Parathyroid adenoma (tissue), 2 donors: ENCODE measurements at regions not wholly inside any gene's neighbourhood (a gene's known extent, or its start where the extent isn't known, plus 50 kb on each side); places are given as distances from the start of the nearest gene placed in this dataset.

Experiments used
- H2AFZ ChIP-seq: fragments of 300-600 bp; sonication (generic); one replicate; pipeline ENCODE4 v1.7.0; 2017; ENCODE audit warnings: antibody characterized with exemption, mild to moderate bottlenecking
- H3K27ac ChIP-seq: fragments of 300-600 bp; sonication (generic); one replicate; pipeline ENCODE4 v1.7.0; 2017
- H3K27me3 ChIP-seq: fragments of 300-600 bp; sonication (generic); one replicate; pipeline ENCODE4 v1.7.0; 2017; ENCODE audit warnings: low read length; ENCODE audit not compliant: control insufficient read depth, insufficient read depth
- H3K36me3 ChIP-seq: fragments of 300-600 bp; sonication (generic); one replicate; pipeline ENCODE4 v1.7.0; 2017; ENCODE audit warnings: low read length; ENCODE audit not compliant: control insufficient read depth, insufficient read depth
- H3K4me1 ChIP-seq: fragments of 300-600 bp; sonication (generic); one replicate; pipeline ENCODE4 v1.7.0; 2017; ENCODE audit warnings: control low read depth
- H3K4me2 ChIP-seq: fragments of 300-600 bp; sonication (generic); one replicate; pipeline ENCODE4 v1.7.0; 2017; ENCODE audit warnings: low read length
- H3K4me3 ChIP-seq: fragments of 300-600 bp; sonication (generic); one replicate; pipeline ENCODE4 v1.7.0; 2017; ENCODE audit warnings: low read depth, low read length
- H3K79me2 ChIP-seq: fragments of 300-600 bp; sonication (generic); one replicate; pipeline ENCODE4 v1.7.0; 2017; ENCODE audit warnings: control low read depth
- H3K9ac ChIP-seq: fragments of 300-600 bp; sonication (generic); one replicate; pipeline ENCODE4 v1.7.0; 2017; ENCODE audit warnings: mild to moderate bottlenecking
- H3K9me3 ChIP-seq: fragments of 300-600 bp; sonication (generic); one replicate; pipeline ENCODE4 v1.7.0; 2017; ENCODE audit warnings: low read length; ENCODE audit not compliant: control insufficient read depth
- TF ChIP-seq, protein P1 (sequence below): fragments of 300-600 bp; sonication (generic); IDR thresholded peaks from one replicate; pipeline ENCODE4 v1.7.0; 2017; ENCODE audit warnings: antibody characterized with exemption, mild to moderate bottlenecking
- donor health status: primary hyperparathyroidism.

DNA sequence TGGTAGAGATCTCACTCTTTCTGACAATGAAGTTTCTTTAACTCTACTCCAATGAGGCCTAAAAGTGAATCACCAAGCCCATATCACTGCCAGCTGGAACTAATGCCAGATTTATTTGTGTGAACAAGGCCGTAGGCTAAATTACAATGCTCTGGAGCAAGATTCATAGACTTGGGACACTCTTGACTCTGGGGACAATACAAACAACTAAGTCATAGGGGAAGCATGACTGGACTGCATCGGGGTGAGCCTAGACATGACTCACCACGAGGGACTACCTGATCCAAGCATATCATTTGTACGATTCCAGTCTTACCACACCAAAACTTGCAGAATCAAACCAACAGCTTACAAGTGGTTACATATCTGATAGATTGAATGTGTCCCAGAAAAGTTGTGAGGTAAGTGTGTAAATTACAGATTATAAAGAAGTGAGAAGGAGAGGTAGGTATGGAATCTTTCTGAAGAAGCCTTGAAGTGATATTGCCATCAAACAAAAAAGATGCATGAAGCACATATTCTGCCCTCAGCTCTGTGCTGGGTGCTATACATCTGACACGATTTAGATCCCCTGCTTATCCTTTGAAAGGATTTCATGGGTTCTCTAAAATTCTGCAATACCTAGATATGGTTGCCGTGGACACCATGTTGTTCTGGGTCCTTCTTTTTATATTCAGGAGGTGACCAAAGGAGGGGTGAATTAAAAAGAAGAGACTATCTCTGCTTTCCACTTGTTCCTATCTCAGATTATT, 199.3 kb upstream of the PDE4D start:
- Histone ChIP-seq H3K9me3 (no peaks in the 10 kb centered on the region), H3K27ac (no peak overlapping the region), H3K4me2 (no peak overlapping the region), H3K27me3 (no peaks in the 10 kb centered on the region), H3K36me3 (no peaks in the 10 kb centered on the region), H3K79me2 (no peaks in the 10 kb centered on the region), H3K4me1 (no peaks in the 10 kb centered on the region), H3K9ac (no peak overlapping the region), H3K4me3 (no peak overlapping the region), H2AFZ (no peak overlapping the region)
- TF ChIP-seq, protein P1, sequence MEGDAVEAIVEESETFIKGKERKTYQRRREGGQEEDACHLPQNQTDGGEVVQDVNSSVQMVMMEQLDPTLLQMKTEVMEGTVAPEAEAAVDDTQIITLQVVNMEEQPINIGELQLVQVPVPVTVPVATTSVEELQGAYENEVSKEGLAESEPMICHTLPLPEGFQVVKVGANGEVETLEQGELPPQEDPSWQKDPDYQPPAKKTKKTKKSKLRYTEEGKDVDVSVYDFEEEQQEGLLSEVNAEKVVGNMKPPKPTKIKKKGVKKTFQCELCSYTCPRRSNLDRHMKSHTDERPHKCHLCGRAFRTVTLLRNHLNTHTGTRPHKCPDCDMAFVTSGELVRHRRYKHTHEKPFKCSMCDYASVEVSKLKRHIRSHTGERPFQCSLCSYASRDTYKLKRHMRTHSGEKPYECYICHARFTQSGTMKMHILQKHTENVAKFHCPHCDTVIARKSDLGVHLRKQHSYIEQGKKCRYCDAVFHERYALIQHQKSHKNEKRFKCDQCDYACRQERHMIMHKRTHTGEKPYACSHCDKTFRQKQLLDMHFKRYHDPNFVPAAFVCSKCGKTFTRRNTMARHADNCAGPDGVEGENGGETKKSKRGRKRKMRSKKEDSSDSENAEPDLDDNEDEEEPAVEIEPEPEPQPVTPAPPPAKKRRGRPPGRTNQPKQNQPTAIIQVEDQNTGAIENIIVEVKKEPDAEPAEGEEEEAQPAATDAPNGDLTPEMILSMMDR = no peak

DNA sequence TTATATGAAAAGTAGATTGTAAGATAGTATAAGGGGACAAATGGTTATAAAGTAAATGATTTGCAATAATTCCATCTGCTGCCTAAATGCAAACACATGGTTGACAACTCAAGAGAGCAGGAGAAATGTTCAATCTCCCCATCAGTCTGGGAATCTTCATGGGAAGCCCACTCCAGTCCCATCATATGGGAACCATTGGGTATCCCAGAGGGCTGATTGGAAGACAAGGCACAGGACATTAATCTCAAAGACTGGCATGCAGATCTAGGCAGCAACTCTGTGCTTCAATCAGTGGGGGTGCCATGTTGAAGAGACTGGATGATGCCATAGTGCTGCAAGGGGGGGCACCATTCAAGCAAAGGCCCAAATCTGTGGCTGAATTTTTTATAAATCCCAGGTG, 193.1 kb upstream of the PDE4D start:
- Histone ChIP-seq H3K36me3 (no peaks in the 10 kb centered on the region), H3K27me3 (no peaks in the 10 kb centered on the region), H3K4me2 (no peak overlapping the region), H3K9me3 (no peaks in the 10 kb centered on the region), H3K9ac (no peak overlapping the region), H2AFZ (no peak overlapping the region), H3K27ac (no peak overlapping the region), H3K79me2 (no peaks in the 10 kb centered on the region), H3K4me1 (no peaks in the 10 kb centered on the region), H3K4me3 (no peak overlapping the region)
- TF ChIP-seq, protein P1 = no peak

DNA sequence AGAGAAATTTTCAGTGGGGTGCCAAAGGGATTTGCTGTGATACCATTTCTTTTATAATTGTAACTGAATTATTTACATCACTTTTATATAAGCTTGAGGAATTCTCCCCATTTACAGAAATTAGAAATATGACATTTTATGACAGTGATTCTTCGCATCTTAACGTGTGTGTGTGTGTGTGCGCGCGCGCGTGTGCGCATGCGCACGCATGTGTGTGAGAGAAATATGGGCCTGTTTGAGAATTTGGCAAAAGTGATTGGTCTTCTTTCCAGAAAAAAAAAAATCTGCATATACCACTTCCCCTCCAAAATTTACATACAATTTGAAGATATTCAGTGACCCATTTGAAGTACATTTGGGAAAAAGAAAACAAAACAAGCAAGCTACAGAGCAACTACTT, 190.7 kb upstream of the PDE4D start:
- no peak overlapping the region for H3K4me2 ChIP-seq
- H3K9me3 ChIP-seq = no peaks in the 10 kb centered on the region
- no peaks in the 10 kb centered on the region for H3K79me2 ChIP-seq
- no peak overlapping the region for H3K4me3 ChIP-seq
- no peak overlapping the region for H2AFZ ChIP-seq
- no peak overlapping the region for H3K27ac ChIP-seq
- no peaks in the 10 kb centered on the region for H3K4me1 ChIP-seq
- no peak overlapping the region for H3K9ac ChIP-seq
- no peaks in the 10 kb centered on the region for H3K36me3 ChIP-seq
- TF ChIP-seq, protein P1 = no peak
- no peaks in the 10 kb centered on the region for H3K27me3 ChIP-seq

DNA sequence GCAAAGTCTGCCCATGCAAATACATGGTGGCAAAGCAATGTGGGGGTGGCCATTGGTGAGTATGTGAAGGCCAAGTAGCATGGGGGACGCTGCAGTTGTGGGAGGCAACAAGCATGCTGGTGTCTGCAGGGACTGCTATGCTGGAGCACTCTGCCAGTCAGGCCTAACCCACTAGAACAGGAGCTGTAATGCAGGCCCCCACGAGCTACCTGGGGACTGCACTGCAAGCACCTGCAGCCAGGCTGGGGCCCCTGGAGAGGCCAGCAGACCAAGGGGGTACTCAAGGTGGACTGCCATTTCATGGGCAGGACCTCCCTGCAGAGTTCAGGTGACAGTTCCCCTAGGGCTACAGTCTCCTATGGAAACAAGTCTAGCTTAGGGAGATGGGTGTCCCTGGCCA, 183.8 kb upstream of the PDE4D start:
- Histone ChIP-seq H2AFZ (no peak overlapping the region), H3K79me2 (no peaks in the 10 kb centered on the region), H3K4me1 (no peaks in the 10 kb centered on the region), H3K27me3 (no peaks in the 10 kb centered on the region), H3K9me3 (no peaks in the 10 kb centered on the region), H3K27ac (no peak overlapping the region), H3K9ac (no peak overlapping the region), H3K4me3 (no peak overlapping the region), H3K36me3 (no peaks in the 10 kb centered on the region), H3K4me2 (no peak overlapping the region)
- TF ChIP-seq, protein P1 = no peak

DNA sequence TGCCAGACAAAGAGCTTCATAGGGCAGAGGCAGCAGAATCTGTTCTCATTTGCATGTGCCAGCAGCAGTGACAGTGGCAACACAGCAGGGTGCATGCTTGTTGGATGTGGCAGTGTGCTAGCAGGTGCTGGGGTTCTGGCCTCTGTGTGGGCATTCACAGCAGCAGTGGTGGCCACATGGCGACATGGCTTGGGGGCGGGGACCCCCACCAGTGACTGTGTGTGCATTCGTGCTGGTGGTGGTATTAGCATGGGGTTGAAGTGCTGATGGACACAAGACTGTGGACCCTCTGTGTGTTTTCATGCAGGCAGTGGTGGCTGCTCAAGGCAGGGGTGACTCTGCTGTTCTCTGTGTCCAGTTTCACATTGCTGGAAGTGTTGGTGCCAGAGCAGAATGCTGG, 183.2 kb upstream of the PDE4D start:
- Histone ChIP-seq H3K4me2 (no peak overlapping the region), H2AFZ (no peak overlapping the region), H3K36me3 (no peaks in the 10 kb centered on the region), H3K9me3 (no peaks in the 10 kb centered on the region), H3K9ac (no peak overlapping the region), H3K79me2 (no peaks in the 10 kb centered on the region), H3K4me3 (no peak overlapping the region), H3K4me1 (no peaks in the 10 kb centered on the region), H3K27me3 (no peaks in the 10 kb centered on the region), H3K27ac (no peak overlapping the region)
- TF ChIP-seq, protein P1 = no peak
